KMS-11 (cell line): ENCODE measurements at regions not wholly inside any gene's neighbourhood (a gene's known extent, or its start where the extent isn't known, plus 50 kb on each side); places are given as distances from the start of the nearest gene placed in this dataset.

ENCODE experiments used
- H2AFZ ChIP-seq: fragments of 200-600 bp; sonication (generic); 2 replicates; pipeline ENCODE4 v1.6.1; 2016; ENCODE audit warnings: antibody characterized with exemption, mixed run types, low read depth
- H3K27ac ChIP-seq: fragments of 200-600 bp; sonication (generic); 2 replicates; pipeline ENCODE4 v1.6.1; 2016; ENCODE audit warnings: mild to moderate bottlenecking, mixed run types
- H3K27me3 ChIP-seq: fragments of 200-600 bp; sonication (generic); 2 replicates; pipeline ENCODE4 v1.6.1; 2017; ENCODE audit warnings: mild to moderate bottlenecking, low read depth, mixed run types, moderate library complexity; ENCODE audit not compliant: insufficient read depth
- H3K36me3 ChIP-seq: fragments of 200-600 bp; sonication (generic); 2 replicates; pipeline ENCODE4 v1.6.1; 2017; ENCODE audit warnings: mild to moderate bottlenecking, mixed run types; ENCODE audit not compliant: insufficient read depth
- H3K4me1 ChIP-seq: fragments of 200-600 bp; sonication (generic); 2 replicates; pipeline ENCODE4 v1.6.1; 2016; ENCODE audit warnings: mild to moderate bottlenecking, low read depth, mixed run types; ENCODE audit not compliant: poor library complexity, severe bottlenecking
- H3K4me2 ChIP-seq: fragments of 200-600 bp; sonication (generic); 2 replicates; pipeline ENCODE4 v1.7.0; 2016; ENCODE audit warnings: mild to moderate bottlenecking, mixed run types
- H3K4me3 ChIP-seq: fragments of 200-600 bp; sonication (generic); IDR thresholded peaks from 2 replicates; pipeline ENCODE4 v1.6.1; 2017; ENCODE audit warnings: low read depth, low read length, mixed read lengths; ENCODE audit not compliant: insufficient read depth
- H3K79me2 ChIP-seq: fragments of 200-600 bp; sonication (generic); 2 replicates; pipeline ENCODE4 v1.6.1; 2016; ENCODE audit warnings: low read depth, mixed run types; ENCODE audit not compliant: insufficient read depth
- H3K9ac ChIP-seq: fragments of 200-600 bp; sonication (generic); 2 replicates; pipeline ENCODE4 v1.6.1; 2016; ENCODE audit warnings: mild to moderate bottlenecking, mixed run types
- H4K20me1 ChIP-seq: fragments of 200-600 bp; sonication (generic); 2 replicates; pipeline ENCODE4 v1.6.1; 2016; ENCODE audit warnings: mild to moderate bottlenecking, mixed run types; ENCODE audit not compliant: insufficient read depth
- CTCF ChIP-seq: fragments of 200-600 bp; sonication (generic); conservative IDR thresholded peaks from 2 replicates; pipeline ENCODE4 v1.6.1; 2017; ENCODE audit warnings: low read depth, mild to moderate bottlenecking, antibody characterized with exemption, low read length, moderate library complexity, mixed read lengths

- no peaks in the 10 kb centered on the region for H4K20me1 ChIP-seq
- no peak overlapping the region for H3K4me3 ChIP-seq
- H3K27ac ChIP-seq: no peak overlapping the region
- TF ChIP-seq CTCF: no peak
- H3K79me2 ChIP-seq: no peaks in the 10 kb centered on the region
- no peak overlapping the region for H2AFZ ChIP-seq
- H3K9ac ChIP-seq: no peak overlapping the region
- H3K27me3 ChIP-seq: no peaks in the 10 kb centered on the region
- no peaks in the 10 kb centered on the region for H3K36me3 ChIP-seq
- no peak overlapping the region; the same call in 1 of the 2 replicates for H3K4me2 ChIP-seq
- no peaks in the 10 kb centered on the region for H3K4me1 ChIP-seq
Measured at GRCh38 chr15:39219608-39220007, 361.3 kb upstream of the THBS1 start.

GRCh38 chr15:39226169-39226937, 354.5 kb upstream of the THBS1 start:
- Histone ChIP-seq H3K4me3 (no peak overlapping the region), H3K4me1 (no peaks in the 10 kb centered on the region), H3K27me3 (no peaks in the 10 kb centered on the region), H2AFZ (no peak overlapping the region), H3K36me3 (no peaks in the 10 kb centered on the region), H3K79me2 (no peaks in the 10 kb centered on the region), H3K27ac (no peak overlapping the region), H4K20me1 (no peaks in the 10 kb centered on the region), H3K4me2 (no peak overlapping the region), H3K9ac (no peak overlapping the region)
- no peak for TF ChIP-seq CTCF

DNA sequence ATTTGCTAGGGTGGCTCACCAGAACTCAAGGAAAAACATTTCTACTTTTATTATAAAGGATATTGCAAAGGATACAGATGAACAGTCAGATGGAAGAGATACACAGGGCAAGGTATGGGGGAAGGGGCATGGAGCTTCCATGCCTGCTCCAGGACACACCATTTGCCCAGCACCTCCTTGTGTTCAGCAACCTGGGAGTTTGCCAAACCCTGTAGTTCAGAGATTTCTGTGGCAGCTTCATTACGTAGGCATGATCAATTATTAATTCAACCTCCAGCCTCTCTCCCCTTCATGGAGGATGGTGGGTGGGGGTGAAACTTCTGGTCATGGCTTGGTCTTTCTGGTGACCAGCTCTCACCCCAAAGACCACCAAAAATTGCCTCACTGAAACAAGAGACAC, 353.9 kb upstream of the THBS1 start:
- Histone ChIP-seq H3K4me1 (no peaks in the 10 kb centered on the region), H3K4me3 (no peak overlapping the region), H3K36me3 (no peaks in the 10 kb centered on the region), H3K27me3 (no peaks in the 10 kb centered on the region), H4K20me1 (no peaks in the 10 kb centered on the region), H3K27ac (no peak overlapping the region), H3K4me2 (no peak overlapping the region), H3K79me2 (no peaks in the 10 kb centered on the region), H2AFZ (no peak overlapping the region), H3K9ac (no peak overlapping the region)
- no peak for TF ChIP-seq CTCF

DNA sequence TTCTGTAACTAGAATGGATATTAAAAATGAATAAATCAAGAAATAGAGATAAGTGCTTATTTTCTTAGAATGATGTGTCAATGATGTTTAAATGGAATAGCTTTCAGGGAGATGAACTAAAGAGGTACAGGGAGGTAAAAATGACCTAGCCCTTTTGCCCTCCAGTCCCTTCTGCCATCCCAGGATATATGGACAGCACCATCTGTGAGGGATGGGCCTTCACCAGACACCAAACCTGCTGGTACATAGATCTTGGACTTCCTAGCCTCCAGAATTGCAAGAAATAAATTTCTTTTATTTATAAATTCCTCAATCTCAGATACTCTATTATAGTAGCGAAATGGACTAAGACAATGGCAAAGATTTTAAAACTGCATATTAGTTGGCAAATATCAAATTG, 352.0 kb upstream of the THBS1 start:
- H3K27me3 ChIP-seq: no peaks in the 10 kb centered on the region
- no peaks in the 10 kb centered on the region for H3K4me1 ChIP-seq
- TF ChIP-seq CTCF: no peak
- H3K27ac ChIP-seq: no peak overlapping the region
- H3K36me3 ChIP-seq: no peaks in the 10 kb centered on the region
- no peaks in the 10 kb centered on the region for H4K20me1 ChIP-seq
- no peak overlapping the region for H3K4me3 ChIP-seq
- H2AFZ ChIP-seq: no peak overlapping the region
- no peak overlapping the region for H3K4me2 ChIP-seq
- H3K79me2 ChIP-seq: no peaks in the 10 kb centered on the region
- no peak overlapping the region for H3K9ac ChIP-seq
